Raji (cell line): ENCODE measurements at regions not wholly inside any gene's neighbourhood (a gene's known extent, or its start where the extent isn't known, plus 50 kb on each side); places are given as distances from the start of the nearest gene placed in this dataset.

Source experiments
- POLR2A ChIP-seq: IDR thresholded peaks from 2 replicates; pipeline ENCODE4 v1.6.1; 2011; ENCODE audit warnings: low read depth, low read length, control low read depth; ENCODE audit not compliant: insufficient read depth

GRCh38 chr3:68136411-68136810 is 482.0 kb upstream of the SUCLG2 start:
- no peak for TF ChIP-seq POLR2A

- no peak for TF ChIP-seq POLR2A
These were observed 480.7 kb upstream of the SUCLG2 start for GRCh38 chr3:68135067-68135466.

GRCh38 chr3:68129065-68129464 is 474.7 kb upstream of the SUCLG2 start:
- no peak for TF ChIP-seq POLR2A

- TF ChIP-seq POLR2A = no peak
These were observed 468.8 kb upstream of the SUCLG2 start for GRCh38 chr3:68123231-68123630.

- TF ChIP-seq POLR2A = no peak
These were observed 466.9 kb upstream of the SUCLG2 start for GRCh38 chr3:68121287-68121686.

GRCh38 chr3:68116580-68116979 is 462.2 kb upstream of the SUCLG2 start:
- no peak for TF ChIP-seq POLR2A

- TF ChIP-seq POLR2A = no peak
These were observed 449.4 kb upstream of the SUCLG2 start for GRCh38 chr3:68103811-68104210.

- no peak for TF ChIP-seq POLR2A
These were observed 436.2 kb upstream of the SUCLG2 start for GRCh38 chr3:68090571-68090970.

- TF ChIP-seq POLR2A = no peak
These were observed 435.2 kb upstream of the SUCLG2 start for GRCh38 chr3:68089572-68090011.

GRCh38 chr3:68088636-68089035 is 434.2 kb upstream of the SUCLG2 start:
- no peak for TF ChIP-seq POLR2A

- no peak for TF ChIP-seq POLR2A
These were observed 433.8 kb upstream of the SUCLG2 start for GRCh38 chr3:68088216-68088615.

- TF ChIP-seq POLR2A = no peak
These were observed 417.6 kb upstream of the SUCLG2 start for GRCh38 chr3:68072062-68072461.

GRCh38 chr3:68070186-68070585 is 415.8 kb upstream of the SUCLG2 start:
- TF ChIP-seq POLR2A = no peak

- no peak for TF ChIP-seq POLR2A
These were observed 412.9 kb upstream of the SUCLG2 start for GRCh38 chr3:68067314-68067713.

GRCh38 chr3:68062926-68063325 is 408.5 kb upstream of the SUCLG2 start:
- no peak for TF ChIP-seq POLR2A

GRCh38 chr3:68060910-68061309 is 406.5 kb upstream of the SUCLG2 start:
- no peak for TF ChIP-seq POLR2A

GRCh38 chr3:68060191-68060590 is 405.8 kb upstream of the SUCLG2 start:
- TF ChIP-seq POLR2A = no peak
